DOHH2 (cell line): ENCODE measurements at regions not wholly inside any gene's neighbourhood (a gene's known extent, or its start where the extent isn't known, plus 50 kb on each side); places are given as distances from the start of the nearest gene placed in this dataset.

Experiments
- CTCF ChIP-seq: fragments of 200-600 bp; sonication (generic); IDR thresholded peaks from one replicate; pipeline ENCODE4 v1.5.1; 2014; ENCODE audit warnings: antibody characterized with exemption, mild to moderate bottlenecking, low read depth, low read length; ENCODE audit not compliant: poor library complexity, severe bottlenecking
- EZH2phosphoT487 ChIP-seq: fragments of 200-600 bp; sonication (generic); IDR thresholded peaks from 2 replicates; pipeline ENCODE4 v1.6.1; 2017; ENCODE audit warnings: borderline replicate concordance, mild to moderate bottlenecking, antibody characterized with exemption, low read length, moderate library complexity, mixed read lengths

- TF ChIP-seq EZH2phosphoT487 (no peak), CTCF (no peak)
Measured at GRCh38 chr2:190817082-190817481, 63.5 kb upstream of the GLS start.
